Choroid plexus epithelial cell (primary cell): ENCODE measurements at regions not wholly inside any gene's neighbourhood (a gene's known extent, or its start where the extent isn't known, plus 50 kb on each side); places are given as distances from the start of the nearest gene placed in this dataset.
"Not testable (repeated sequence)": the region's sequence is repeated elsewhere in the genome, so short reads cannot be mapped to it uniquely, and the experiment has no call there.

ENCODE experiments used
- DNase-seq: peaks from one replicate; pipeline ENCODE4 v3.0.0-alpha.2; 2010; ENCODE audit warnings: low read depth
- H3K4me3 ChIP-seq: 2 replicates; pipeline ENCODE4 v1.5.1; 2011; ENCODE audit warnings: low read depth, mild to moderate bottlenecking, control low read depth, low read length, moderate library complexity
- CTCF ChIP-seq: conservative IDR thresholded peaks from 2 replicates; pipeline ENCODE4 v1.5.1; 2011; ENCODE audit warnings: low read depth, mild to moderate bottlenecking, control low read depth, inconsistent platforms, low read length, moderate library complexity

- TF ChIP-seq CTCF: no peak
- DNase-seq: no peak
- H3K4me3 ChIP-seq: no peak overlapping the region
Observed at GRCh38 chr6:72564231-72564630, 57.6 kb upstream of the KCNQ5 start.

DNA sequence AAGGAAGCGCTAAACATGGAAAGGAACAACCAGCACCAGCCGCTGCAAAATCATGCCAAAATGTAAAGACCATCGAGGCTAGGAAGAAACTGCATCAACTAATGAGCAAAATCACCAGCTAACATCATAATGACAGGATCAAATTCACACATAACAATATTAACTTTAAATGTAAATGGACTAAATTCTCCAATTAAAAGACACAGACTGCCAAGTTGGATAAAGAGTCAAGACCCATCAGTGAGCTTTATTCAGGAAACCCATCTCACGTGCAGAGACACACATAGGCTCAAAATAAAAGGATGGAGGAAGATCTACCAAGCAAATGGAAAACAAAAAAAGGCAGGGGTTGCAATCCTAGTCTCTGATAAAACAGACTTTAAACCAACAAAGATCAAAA, 49.9 kb upstream of the KCNQ5 start:
- not testable (repeated sequence) for DNase-seq

More for the DNA sequence above, 49.9 kb upstream of the KCNQ5 start:
- H3K4me3 ChIP-seq: not testable (repeated sequence)
